Amniotic epithelial cell (primary cell): ENCODE measurements at regions not wholly inside any gene's neighbourhood (a gene's known extent, or its start where the extent isn't known, plus 50 kb on each side); places are given as distances from the start of the nearest gene placed in this dataset.
"Not testable (repeated sequence)": the region's sequence is repeated elsewhere in the genome, so short reads cannot be mapped to it uniquely, and the experiment has no call there.

Experiments used
- DNase-seq: peaks from one replicate; pipeline ENCODE4 v3.0.0-alpha.2; 2010; ENCODE audit warnings: low read depth

DNA sequence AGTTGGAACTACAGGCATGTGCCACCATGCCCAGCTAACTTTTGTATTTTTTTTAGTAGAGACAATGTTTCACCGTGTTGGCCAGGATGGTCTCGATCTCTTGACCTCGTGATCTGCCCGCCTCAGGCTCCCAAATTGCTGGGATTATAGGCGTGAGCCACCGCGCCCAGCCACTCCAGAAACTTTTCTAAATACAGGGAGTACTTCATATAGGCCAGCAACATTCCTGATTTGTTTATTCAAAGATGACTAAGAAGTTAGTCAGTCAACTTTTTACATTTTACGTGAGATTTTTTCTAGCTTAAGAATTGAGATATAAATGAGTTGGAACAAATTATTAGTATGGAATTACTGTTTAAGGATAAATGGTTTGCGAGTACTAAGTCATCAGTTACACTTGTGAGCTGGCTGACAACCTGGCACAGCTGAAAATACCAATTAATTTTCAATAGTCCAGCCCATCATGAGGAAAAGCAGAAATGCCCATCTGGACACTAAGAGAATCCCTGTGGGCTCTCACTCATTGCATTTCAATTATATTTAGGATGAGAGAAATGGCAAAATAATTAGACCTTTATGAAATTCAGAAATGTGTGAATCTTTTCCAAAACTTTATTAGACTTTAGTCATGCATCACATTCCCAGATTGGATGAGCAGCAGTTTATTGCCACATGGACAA lies 430.8 kb upstream of the SPATA31A3 start:
- DNase-seq: not testable (repeated sequence)

DNA sequence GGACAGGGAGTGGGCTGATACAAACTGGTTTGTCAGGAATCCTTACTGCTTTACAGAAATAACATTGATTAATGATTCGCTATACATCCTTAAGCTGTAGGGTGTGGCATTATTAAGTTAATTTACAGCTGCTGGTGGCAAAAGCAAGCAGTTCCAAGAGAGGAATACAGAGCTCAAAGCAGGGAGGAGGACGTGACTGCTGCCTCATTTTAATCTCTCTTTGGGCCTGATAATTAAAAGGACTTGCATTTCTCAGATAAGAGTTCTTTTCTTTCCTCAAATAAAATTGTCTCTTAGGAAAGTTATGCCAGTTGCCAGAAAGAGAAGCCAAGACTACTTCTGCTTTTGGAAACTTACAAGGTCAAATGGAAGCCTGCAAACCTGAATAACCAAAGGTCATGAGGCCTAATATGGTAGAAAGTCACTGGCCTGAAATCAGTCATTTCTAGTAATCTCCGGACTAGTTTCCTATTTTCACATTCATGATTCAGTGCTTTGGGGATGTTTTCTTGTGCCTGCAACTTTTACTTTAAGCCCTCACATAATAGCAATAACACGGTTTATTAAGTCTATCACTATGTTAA lies 426.2 kb upstream of the SPATA31A3 start:
- not testable (repeated sequence) for DNase-seq

DNA sequence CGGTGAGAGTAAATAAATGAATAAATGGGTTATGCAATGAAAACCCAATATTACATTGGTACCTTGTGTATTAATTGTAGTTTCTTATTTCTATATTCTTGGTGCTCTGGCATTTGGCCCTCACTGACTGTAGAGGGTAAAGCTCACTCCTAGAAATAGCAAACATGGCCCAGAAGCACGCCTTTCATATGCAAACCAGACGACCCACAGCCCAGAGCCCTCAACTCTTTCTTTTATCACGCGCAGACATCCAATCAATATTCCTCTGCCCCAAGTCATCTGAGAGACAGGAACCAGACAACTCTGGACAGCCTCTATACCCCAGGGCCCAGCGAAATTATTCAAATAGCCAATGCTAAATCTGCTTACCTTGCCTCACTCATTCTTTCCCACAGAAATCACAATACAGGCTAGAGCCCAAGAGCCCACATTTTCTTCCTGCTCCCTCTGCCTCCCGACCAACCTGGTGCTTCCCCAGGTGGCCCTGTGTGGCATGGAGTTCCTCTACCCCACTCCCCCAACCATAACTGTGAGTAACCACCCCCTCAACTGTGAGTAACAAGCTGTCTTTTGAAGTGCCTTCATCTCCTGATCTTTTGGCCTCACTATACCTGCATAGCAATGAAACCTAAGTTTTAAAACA lies 425.1 kb upstream of the SPATA31A3 start:
- not testable (repeated sequence) for DNase-seq

DNA sequence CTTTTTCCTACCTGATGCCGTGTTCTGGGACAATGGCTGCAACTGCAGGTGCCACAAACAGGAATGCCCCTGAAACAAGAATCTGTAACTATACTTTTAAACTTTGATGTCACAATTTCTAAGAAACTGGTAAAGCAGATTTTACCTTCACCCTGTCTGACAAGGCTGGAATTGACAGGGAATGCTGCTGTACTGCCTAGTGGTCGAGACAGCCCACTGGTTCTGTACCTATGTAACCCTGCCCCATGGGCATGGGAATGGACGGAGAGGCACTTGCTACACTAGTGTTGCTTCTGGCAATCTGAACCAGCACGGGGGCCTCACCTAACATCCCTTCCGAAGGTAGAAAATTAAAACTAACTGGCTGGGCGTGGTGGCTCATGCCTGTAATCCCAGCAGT lies 424.3 kb upstream of the SPATA31A3 start:
- DNase-seq: not testable (repeated sequence)

DNA sequence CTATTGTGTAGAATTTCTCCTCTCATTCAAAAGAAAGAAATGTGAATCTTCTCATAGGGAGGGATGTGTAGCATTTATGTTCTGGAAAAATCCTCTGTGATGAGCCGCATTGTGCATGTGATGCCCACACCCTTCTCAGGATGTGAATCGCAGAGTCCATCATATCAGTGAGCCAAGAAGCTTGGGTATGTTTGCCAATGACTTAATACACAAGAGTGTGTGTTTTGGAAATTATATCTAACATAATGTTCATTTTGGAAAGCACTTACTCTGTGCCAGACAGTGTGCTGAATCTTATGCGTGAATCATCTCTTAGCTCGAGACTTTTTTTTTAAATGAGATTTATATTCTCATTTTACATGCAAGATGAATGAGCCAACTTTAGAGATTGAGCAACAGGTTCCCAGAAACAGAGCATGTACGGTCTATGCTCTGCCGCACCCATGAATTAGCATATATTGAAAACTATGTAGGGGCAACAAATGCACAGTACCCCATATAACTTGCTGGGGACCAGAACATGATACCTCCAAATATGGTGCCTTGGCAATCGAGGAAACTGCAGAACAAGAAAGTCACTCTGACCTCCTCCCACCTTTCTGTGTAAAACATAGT lies 418.4 kb upstream of the SPATA31A3 start:
- not testable (repeated sequence) for DNase-seq

DNA sequence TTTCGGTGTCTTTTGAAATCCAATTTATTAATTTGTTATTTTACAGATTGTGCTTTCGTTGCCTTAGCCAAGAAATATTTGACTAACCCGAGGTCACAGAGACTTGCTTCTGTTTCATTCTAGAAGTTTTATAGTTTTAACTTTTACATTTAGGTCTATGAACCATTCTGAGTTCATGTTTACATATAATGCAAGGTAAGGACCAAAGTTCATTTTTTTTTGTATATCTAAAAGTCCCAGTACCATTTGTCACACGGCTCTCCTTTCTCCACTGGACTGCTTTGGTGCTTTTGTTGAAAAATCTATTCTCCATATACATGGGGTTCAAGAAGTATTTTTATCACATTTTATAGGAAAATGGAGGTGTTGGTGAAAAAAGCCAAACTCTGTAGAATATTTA lies 411.4 kb upstream of the SPATA31A3 start:
- DNase-seq: not testable (repeated sequence)

DNA sequence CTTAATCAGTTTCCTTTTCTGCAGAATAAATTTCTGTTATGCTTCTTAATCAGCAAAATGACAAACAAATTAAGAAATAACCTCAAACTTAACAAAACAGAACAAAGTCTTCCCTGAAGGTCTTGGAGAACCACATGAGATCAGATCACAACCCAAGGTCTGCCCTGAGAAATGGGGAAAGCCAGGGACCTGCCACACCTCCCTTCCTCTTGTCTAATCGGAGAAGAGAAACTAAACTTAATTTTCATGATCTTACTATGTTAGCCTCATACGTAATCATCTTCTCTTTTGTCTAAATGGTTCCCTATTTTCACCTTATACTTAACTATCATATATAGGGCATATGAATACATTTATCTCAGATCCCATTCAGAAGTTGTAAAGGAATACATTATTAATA lies 405.4 kb upstream of the SPATA31A3 start:
- DNase-seq: not testable (repeated sequence)

DNA sequence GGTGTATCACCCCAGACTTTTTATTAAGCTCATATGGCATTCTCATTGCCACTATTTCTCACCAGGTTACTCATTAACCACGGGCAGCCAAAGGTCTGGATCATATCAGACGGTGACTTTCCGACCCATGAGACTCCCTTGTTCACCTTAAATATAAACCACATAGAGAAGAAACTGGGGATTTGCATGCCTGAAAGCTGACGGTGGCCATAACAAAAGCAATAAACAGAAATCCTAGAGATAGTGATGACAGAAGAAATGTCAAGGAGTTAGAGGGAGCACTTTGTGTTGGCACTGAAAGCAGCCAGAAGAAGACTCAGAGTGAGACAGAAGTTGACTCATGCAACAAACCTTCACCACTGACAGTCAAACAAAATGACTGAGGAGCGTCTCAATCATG lies 402.4 kb upstream of the SPATA31A3 start:
- DNase-seq: not testable (repeated sequence)

DNA sequence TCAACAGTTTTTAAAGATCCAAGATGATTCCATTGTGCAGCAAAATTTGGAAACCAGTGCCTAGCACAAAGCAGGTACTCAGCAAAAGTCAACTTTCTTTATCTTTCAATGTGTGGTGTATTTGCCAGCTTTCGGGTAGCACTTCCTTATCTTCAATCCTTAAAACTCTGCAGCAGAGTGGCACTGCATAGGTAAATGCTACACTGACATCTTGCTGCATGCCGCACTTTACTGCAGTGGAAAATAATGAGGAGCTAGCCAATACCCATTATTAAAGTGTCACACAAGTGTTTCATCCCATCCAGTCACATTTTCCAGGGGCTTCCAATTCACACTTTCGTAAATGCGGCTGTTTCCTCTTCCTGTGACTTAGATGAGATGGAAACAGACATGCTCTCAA lies 401.7 kb upstream of the SPATA31A3 start:
- DNase-seq: not testable (repeated sequence)

DNA sequence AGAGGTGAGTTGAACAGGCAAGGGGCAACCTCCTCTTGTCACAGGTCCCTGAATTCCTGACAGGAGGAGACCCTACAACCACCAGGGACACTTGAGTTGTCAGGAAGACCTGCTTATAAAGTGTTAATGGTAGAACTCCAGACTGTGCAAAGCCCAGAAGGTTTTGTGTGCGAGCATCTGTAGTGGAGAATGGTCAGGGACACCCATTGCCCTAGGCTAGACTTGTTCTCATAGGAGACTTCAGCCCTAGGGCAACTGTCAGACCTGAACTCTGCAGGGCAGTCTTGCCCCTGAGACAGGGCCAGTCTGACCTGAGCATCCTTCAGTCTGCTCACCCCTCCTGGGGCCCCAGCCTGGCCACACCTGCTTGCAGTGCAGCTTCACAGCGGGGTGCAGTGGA lies 377.3 kb upstream of the SPATA31A3 start:
- not testable (repeated sequence) for DNase-seq

DNA sequence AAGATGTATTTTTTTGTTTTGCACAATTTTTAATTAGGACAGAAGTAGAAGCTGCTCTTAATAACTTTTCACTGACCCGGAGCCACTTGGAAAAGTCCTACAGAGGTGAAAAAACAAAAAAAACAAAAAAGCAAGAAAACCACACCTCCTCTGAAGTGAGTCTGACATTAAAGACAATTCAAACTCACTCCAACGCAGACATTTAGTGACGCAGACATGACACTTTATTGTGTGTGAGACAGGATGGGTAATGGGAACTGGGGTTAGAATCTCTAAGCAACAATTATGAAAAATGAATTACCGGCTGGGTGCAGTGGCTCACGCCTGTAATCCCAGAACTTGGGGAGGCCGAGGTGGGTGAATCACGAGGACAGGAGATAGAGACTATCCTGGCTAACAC lies 370.0 kb upstream of the SPATA31A3 start:
- DNase-seq: not testable (repeated sequence)

DNA sequence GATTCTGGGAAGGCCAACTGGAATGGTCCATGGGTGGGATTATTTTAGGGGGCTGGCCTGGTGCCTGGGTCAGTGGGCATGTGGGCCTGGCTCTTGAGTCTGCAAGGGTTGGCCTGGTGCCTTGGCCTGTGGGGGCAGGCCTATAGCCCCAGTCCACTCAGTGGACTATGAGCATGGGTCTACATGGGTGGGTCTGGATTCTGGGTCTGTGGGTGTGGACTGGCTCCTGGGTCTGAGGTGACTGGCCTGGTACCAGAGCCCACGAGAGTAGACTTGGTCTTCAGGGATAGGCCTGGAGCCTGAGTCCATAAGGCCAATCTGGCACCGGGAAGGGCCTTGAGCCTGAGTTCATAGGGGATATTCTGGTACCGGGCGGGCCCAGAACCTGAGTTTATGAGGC lies 361.6 kb upstream of the SPATA31A3 start:
- not testable (repeated sequence) for DNase-seq

DNA sequence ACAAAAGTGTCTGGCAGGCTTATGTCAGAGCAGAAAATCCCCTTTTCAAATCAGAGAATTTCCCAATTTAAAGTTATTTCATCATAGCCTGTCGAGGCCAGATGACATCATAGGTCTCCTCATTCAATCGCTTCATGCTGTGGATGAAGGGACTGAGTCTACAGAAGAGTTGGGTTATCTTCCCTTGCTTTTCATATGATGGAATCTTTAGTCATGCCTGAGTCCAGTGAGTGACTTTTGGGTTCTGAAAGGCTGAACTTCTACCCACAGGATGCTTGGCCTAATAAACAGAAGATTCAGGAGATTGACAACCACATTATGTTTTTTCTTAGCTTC lies 357.0 kb upstream of the SPATA31A3 start:
- not testable (repeated sequence) for DNase-seq

DNA sequence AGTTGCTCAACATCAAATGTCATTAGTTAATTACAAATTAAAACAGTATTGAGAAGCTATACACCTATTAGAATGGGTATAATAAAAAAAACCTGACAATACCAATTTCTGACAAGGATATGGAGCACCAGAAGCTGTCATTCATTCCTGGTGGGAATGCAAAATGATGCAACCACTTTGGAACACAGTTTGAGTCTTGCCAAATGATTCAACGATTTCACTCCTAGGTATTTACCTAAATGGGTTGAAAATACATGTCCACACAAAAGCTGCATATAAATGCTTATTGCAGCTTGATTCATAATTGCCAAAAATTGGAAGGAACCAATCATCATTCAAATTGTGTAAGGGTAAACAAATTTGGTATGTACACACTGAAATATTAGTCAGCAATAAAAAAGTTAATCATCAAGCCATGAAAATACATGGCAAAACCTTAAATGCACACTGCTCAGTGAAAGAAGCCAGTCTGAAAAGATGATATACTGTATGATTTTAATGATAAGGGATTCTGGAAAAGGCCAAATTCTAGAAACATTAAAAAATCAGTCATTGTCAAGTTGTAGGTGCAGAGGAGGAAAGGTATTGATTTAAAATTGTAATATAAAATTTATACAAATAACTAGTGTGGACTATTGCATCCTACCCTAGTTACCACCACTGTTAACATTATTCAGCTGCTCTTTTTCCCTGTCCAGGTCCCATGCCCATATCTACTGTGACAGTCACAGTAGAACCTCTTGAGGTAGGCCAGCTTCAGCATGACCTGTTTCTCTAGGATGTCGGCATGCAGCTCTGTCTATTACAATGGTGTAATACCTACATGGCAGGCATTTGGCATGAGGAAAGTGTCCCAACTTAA lies 356.4 kb upstream of the SPATA31A3 start:
- DNase-seq: not testable (repeated sequence)

DNA sequence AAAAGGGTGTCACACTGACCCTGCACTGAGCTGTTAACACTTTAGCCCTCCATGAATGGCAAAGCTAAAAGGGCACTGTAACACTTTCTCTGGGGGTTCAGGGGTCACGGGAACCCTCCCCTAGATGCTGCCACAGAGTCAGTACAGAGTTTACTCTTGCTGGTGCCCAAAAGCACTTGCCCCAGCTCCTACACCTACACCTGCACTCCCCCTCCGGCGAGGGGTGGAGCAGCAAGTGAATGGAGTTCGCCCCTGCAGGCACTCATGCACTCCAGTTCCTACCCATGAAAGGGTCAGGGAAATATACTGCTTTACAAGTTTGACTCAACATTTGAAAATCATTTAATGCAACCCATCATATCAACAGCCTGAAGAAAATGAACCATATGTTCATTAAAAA lies 355.7 kb upstream of the SPATA31A3 start:
- DNase-seq: not testable (repeated sequence)

DNA sequence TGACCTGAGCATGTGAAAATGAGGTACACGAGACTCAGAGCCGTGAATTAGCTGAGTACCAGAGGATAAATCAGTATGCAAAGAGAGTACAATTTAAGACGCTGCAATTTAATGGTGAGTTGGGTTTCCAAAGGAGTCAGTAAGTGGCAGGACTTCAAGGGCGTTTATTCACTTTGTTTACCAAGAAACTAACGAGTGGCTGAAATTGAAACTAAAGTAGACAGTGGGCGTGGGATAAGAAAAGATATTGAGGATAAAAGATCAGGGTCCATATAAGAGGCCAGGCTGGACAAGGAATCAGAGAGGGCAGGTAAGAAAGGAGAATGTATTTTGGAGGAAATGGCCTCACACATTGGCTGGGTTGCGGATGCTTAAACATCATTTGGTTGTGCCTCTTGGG lies 346.9 kb upstream of the SPATA31A3 start:
- not testable (repeated sequence) for DNase-seq

DNA sequence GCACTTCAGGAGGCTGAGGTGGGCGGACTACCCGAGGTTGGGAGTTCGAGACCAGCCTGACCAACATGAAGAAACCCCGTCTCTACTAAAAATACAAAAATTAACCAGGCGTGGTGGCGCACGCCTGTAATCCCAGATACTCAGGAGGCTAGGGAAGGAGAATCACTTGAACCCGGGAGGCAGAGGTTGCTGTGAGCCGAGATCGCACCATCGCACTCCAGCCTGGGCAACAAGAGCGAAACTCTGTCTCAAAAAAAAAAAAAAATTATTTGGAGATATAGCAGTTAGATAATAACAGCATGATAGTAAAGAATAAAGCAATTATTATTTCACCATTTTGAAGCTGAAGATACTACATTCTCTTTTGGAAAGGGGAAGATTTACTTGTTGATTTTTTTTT lies 345.9 kb upstream of the SPATA31A3 start:
- not testable (repeated sequence) for DNase-seq

DNA sequence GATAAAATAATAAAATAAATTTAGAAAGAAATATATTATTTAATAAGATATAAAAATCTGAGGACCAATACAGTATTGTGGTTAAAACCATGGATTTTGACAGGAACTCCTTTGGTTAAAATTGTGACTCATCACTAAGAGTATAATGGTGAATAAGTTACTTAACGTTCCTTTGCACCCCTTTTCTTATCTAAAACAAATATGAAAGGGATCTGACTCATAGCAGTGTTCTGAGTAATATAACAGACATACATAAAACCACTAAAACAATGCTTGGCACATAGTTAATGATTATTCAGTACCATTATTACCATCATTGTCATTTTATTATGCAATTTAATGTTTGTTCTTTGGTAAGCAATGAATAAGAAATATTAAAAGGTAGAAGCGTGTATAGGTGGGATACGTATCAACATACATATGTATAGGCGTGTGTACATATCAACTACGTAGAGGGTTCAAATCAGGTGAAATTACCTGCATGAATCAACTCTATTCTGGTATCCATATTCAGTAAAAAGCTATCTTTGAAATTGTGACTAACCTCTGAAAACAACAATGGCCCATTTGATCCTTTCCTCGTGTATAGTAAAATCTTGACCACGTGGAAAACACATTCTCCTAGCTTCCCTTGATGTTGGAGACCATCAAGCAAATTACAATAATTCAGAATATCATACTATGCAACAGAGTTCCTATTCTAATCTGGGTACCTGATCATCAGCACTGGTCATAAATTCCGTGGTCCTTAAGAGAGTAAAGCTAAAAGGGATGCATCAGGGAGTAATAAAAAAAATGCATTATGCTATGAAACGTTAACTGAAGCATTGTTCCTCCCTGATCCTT lies 342.6 kb upstream of the SPATA31A3 start:
- DNase-seq: not testable (repeated sequence)

DNA sequence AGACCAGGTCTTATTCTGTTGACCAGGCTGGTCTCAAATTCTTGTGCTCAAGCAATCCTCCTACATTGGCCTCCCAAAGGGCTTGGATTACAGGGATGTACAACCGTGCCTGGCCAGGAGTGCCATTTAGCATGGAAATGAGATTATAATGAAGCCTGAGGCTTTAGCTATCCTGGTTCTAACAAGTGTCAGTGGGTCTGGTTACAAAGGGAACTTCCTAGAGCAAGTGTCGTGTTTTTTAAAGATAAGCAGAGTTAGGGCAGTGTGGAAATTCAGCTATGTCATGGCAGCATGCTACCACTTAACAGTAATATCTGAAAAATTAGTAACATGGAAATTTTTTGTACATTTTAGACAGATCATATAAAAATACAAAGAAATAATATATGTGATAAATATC lies 339.3 kb upstream of the SPATA31A3 start:
- not testable (repeated sequence) for DNase-seq

DNA sequence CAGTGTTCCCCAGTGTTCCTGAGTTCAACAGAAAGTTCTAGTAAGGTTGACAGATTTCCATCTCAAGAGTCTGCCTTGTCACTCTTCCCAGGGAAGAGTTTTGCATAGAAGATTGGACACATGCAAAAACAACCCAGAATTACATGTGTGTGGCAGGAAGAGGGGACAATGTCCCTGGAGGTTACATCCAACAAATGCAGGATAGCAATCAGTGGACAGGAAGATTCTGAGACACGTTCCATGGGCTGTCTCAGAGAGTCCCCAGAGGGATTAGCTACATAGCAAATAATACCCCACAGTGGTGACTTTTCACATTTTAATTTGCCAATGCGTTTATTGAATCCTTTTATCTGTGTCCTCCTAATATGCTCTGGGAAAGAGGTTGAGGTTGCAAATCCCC lies 321.1 kb upstream of the SPATA31A3 start:
- not testable (repeated sequence) for DNase-seq

DNA sequence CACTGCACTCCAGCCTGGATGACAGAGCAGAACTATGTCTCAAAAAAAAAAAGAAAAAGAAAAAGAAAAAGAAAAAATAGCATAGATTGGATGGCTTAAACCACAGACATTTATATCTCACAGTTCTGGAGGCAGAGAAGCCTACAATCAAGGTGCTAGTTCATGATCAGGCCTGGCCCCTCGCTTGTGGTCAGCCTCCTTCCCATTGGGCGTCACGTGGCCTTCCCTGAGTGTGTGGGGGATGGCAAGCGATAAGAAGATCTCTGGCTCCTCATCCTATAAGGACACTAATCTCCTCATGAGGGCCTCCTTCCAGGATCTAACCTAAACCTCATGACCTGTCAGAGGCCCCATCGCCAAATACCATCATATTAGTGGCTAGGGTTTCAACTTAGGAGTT lies 320.2 kb upstream of the SPATA31A3 start:
- DNase-seq: not testable (repeated sequence)
